AG04449 (cell line): ENCODE measurements at regions not wholly inside any gene's neighbourhood (a gene's known extent, or its start where the extent isn't known, plus 50 kb on each side); places are given as distances from the start of the nearest gene placed in this dataset.

Source experiments
- CTCF ChIA-PET: fragments of 350-600 bp; formaldehyde crosslinking; extraction: SDS; loops from one replicate; lab custom pipeline; 2021; ENCODE audit warnings: antibody characterized with exemption; lab: Yijun Ruan, JAX
- POLR2A ChIA-PET: fragments of 400-600, 350-600 bp; formaldehyde crosslinking; extraction: SDS; loops from one replicate; lab custom pipeline; 2020; ENCODE audit warnings: antibody characterized with exemption, inconsistent platforms; lab: Yijun Ruan, JAX
- DNase-seq: peaks from one replicate; pipeline ENCODE4 v3.0.0-alpha.2; 2010; ENCODE audit warnings: low read depth, low spot score
- H3K4me3 ChIP-seq: 2 replicates; pipeline ENCODE4 v1.5.1; 2011; ENCODE audit warnings: low read depth, mild to moderate bottlenecking, control low read depth, low read length
- CTCF ChIP-seq: IDR thresholded peaks from one replicate; pipeline ENCODE4 v1.5.1; 2011; ENCODE audit warnings: mild to moderate bottlenecking, moderate library complexity, low read length, control low read depth, inconsistent platforms; ENCODE audit not compliant: insufficient read depth; ENCODE audit errors: missing control alignments

DNA sequence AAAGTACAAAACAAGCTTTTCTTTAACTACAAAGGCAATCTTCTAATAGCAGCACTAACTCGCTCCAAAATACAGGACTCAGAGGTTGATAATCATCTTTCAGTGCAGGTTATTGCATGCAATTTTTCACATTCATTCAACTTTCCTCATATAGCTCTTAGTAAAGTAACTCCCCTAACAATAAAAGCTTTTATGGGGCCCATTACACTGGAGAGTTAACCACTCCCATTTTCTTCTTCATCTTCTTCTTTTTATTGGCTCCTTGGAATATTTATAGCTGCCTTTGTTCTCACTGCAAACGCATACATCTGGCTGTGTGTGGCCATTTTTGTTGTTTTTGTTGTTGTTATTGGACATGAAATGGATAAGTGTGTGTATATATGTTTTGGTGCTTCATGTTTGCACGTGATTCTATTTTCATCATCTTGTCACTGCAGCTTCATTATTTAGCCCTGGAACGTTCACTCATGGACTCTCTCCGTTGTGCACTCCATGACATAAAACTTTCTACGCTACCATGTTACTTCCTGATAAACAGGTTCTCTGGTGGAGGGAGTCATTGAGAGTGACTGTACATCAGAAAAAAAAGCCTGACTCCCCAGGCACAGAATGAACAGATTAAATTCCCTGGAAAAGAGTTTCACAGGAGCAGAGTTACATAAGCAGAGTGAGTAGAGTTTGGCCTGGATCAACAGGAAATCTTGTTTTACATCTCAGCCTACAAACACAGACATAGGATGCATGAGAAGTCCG, 236.4 kb upstream of the SP4 start:
- no peak for TF ChIP-seq CTCF
- CTCF ChIA-PET = no interaction called here
- no peak overlapping the region for H3K4me3 ChIP-seq
- no peak for DNase-seq
- POLR2A ChIA-PET = no interaction called here

GRCh38 chr7:21192657-21193056, 235.2 kb upstream of the SP4 start:
- POLR2A ChIA-PET = no interaction called here

DNA sequence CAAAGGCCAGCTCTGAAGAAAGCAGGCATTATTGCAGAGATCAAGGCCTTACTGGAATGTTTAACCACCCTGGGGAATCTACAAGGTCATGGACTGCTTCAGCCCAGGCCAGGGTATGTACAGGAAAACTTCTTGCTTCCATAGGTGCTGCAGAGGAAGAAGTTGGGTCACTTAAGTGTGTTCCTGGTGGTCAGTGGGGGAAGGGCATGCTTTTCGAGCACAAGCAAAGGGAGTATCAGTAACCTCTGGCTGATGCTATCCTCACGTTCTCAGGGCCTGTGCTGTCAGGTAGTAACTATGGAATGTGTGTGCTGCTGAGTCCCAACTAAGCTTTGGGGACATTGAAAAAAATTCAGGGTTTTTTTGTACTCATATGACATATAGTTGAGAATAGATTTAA, 234.0 kb upstream of the SP4 start:
- POLR2A ChIA-PET = no interaction called here
- CTCF ChIA-PET = no interaction called here
- H3K4me3 ChIP-seq = no peak overlapping the region
- no peak for DNase-seq
- TF ChIP-seq CTCF = no peak

More at GRCh38 chr7:21192657-21193056, 235.2 kb upstream of the SP4 start:
- CTCF ChIA-PET = no interaction called here
- H3K4me3 ChIP-seq = no peak overlapping the region
- no peak for DNase-seq
- no peak for TF ChIP-seq CTCF

DNA sequence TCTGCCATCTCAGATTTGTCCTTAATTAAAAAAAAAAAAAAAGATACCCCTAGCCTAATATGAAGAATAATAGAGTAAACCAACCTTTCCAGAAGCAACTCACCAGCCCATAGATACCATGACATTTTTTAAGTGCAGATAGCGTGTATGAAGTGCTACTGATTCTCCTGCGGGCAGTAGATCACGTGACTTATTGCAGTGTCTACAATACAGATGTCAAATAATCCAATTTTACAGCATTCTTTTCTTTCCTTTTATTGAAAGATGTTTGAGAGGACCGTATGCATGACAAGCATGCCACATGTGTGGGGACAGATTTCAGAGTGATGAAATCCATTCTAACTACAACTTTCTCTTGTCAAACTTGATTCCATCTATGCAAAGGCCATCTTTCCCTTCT, 232.9 kb upstream of the SP4 start:
- no peak for DNase-seq
- no peak overlapping the region for H3K4me3 ChIP-seq
- no peak for TF ChIP-seq CTCF
- CTCF ChIA-PET = no interaction called here
- POLR2A ChIA-PET = no interaction called here

DNA sequence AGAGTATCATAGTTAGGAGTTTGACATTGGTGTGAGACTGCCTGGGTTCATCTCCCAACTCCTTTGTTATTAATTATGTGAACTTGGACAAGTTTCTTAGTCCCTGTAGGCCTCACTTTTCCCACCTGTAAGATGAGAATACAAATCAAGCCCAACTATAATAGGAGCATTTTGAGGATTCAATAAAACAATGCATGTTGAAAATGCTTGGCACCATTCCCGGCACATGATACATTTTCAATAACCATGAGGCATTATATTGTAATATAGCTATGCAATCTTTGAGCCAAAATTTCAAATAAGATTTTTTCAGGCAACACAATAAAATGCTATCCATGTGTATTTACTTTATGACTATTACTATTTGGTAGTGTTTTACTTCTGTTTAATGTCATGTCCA, 229.0 kb upstream of the SP4 start:
- no peak for DNase-seq
- ChIA-PET CTCF (no interaction called here), POLR2A (no interaction called here)
- no peak overlapping the region for H3K4me3 ChIP-seq
- TF ChIP-seq CTCF = no peak

DNA sequence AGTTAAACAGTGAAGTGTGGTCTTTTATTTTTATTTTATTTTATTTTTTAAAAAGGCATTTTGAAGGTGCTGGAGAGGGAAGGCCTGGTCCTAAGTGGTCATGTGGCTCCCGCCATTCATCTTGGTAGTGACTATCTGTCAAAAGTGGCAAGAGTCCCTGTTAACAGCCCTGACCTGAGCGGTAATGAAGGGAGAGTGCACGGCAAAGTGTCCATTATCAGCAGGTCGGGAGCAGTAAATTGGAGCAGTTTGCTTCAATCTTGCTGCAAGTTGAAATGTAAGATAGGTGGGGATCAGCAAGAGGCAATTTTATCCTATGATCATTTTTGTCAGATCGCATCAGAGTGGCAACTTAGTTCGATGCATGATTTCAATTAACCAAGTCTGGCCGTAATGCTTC, 227.4 kb upstream of the SP4 start:
- ChIA-PET POLR2A (no interaction called here), CTCF (no interaction called here)
- no peak for DNase-seq
- no peak for TF ChIP-seq CTCF
- no peak overlapping the region for H3K4me3 ChIP-seq
